ENCODE measurements at regions not wholly inside any gene's neighbourhood (a gene's known extent, or its start where the extent isn't known, plus 50 kb on each side); places are given as distances from the start of the nearest gene placed in this dataset.

DNA sequence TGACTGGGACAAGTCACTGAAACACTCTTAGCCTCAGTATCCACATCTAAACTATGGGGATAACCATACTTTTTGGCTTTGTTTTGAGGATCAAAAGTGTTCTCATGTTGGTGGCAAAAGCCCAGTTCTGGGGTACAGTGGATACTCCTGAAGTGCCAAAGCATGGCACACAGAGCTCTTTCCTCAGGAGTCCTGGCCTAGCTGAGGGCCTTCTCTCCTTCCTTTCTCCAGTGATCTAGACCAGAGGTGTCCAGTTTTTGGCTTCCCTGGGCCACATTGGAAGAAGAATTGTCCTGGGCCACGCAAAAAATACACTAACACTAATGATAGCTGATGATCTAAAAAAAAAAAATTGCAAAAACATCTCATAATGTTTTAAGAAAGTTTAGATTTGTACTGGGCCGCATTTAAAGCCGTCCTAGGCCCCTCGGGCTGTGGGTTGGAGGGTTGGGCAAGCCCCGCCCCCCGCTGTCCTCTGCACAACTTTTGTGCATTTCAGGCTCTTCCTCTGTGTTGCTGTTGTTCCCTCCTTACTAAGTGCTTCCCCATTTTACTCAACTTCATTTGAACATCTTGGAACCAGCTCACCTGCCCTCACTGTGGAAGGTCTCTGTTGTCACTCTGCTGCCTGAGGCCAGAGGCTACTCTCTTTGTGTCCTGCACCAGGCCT is 337.0 kb downstream of the CYRIA start:
- no peak for DNase-seq

DNA sequence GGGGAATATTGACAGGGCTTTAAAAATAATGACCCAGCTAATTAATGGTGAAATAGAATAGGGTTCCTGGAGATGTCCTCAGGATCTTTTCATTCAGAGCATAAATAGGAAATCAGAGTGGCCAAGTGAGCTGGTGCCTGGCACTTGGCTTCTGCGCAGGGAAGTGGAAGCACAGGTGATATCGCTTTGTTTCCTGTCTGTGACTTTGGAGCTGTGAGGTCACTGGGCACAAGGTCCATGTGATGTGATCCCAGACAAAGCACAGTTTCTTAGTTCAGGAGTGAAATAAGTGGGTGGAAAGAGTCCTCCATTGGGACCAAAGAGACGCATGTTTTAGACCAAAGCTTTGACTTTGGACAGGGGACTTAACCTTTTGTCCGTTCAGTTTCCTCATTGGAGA is 338.3 kb downstream of the CYRIA start:
- DNase-seq = no peak

DNA sequence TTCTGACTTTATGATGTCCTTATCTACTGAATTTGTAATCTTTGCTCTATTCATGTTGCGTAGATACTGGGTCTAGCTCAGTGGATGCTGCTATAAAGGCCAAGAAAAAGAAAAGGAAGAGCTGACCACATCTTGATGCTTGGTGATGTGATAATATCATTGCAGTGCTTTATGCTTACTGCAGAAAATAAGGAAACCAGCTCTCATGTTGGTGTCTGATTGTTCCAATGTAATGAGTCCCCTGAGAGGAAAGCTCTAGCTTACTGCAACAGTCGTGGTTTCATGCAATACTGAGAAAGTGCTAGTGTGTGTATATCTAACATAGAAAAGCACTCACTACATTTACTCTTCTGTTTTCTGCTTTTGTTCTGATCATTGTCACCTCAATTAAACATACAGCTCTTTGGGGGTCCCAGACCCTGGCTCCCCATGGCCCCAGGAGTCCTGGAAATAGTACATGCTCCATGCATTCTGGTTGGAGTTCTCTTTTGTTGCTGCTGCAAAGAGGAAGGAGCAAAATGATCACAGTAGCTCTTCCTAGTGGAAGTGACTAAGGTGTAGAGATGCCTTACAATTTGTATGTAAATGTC is 338.8 kb downstream of the CYRIA start:
- DNase-seq = no peak

DNA sequence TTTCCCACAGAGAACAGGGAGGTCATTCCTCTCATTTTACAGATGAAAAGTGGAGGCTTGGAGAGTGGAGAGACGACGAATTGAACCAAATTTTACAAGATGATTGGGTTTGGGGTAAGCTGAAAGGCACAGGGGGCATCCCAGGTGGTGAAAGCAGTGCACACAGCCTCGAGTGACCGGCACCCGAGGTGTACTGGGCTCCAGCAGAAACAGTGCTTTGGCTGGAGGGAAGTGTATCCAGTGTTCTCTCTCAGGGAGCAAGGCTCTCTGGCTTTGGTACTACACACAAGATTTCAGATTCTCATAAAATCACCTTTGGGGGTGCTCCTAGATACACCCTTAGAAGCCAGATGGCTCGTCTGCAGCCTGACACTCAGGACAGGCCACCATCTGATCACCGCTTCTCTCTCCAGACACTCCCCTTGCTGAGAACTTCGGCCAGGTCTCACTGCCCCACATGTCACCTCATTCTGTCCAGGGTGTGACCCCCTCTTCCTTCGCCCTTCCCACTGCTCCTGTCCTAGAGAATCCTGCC is 339.6 kb downstream of the CYRIA start:
- no peak for DNase-seq

GRCh38 chr2:16325016-16325975 is 340.3 kb downstream of the CYRIA start:
- no peak for DNase-seq

GRCh38 chr2:16324544-16324937 is 341.1 kb downstream of the CYRIA start:
- DNase-seq = no peak

- no peak for DNase-seq
These were observed 341.8 kb downstream of the CYRIA start for GRCh38 chr2:16323551-16324543.

DNA sequence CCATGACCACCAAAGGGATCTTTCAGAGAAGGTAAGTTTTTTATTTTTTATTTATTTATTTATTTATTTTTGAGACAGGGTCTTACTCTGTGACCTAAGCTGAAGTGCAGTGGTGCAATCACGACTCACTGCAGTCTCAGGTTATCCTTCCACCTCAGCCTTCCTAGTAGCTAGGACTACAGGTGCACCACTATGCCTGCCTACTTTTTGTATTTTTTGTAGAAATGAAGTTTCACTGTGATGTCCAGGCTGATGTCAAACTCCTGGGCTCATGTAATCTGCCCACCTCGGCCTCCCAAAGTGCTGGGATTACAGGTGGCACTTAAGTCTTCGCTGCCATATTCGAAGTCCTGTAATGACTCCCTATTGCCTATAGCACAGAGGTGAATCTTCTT is 342.5 kb downstream of the CYRIA start:
- no peak for DNase-seq

DNA sequence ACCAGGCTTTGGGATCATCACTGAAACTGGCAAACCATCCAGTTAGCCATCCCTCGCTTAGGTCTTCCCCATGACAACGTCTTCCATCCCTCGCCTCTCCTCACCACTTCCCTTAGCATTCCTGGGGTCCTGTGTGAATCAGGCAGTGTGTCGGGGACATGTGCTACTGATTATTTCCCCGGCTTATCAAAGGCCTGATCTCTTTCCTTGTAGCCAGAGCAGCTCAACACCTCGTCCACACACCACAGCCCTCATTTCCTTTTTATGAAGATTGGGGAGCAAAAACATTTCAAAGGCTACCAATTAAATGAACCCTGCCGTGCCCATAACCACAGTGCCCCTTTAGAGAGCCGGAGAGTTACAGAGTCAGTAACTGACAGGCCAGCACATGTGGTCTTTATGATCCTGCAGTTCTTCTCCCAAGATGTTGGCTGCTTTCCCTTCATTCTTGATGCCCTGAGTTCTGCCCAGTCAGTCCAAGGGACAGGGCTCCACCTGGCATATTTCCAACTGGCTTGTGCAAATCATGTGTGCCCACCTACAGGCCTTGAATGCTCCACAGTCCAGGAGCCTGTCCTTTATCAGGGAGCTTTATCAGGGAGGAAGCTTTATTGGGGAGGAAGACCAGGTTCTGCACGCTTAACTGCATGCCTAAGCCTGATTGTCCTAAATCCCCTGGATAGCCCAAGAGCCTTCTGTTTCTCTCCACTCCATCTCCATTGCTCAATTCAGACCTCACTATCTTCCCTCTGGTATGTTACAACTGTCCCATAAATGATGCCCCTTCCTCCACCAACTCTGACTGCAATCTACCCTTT is 343.1 kb downstream of the CYRIA start:
- DNase-seq = no peak

DNA sequence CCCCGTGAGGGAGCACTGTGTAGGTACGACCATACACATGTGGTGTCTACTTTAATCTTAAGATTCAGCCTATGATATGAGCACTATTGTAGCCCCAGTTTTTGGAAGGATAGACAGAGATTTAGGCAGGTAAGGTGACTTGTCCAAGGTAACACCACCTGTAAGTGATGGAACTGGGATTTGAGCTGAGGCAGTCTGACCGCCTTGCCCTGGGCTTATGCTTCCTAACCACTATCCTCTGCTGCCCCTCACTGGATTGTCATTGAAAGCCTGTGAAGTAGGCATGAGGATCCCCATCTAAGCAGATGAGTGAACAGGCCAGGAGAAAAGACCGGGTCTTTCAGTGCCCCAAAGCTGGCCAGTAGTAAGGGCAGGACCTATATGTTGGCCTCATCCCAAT is 343.8 kb downstream of the CYRIA start:
- no peak for DNase-seq

DNA sequence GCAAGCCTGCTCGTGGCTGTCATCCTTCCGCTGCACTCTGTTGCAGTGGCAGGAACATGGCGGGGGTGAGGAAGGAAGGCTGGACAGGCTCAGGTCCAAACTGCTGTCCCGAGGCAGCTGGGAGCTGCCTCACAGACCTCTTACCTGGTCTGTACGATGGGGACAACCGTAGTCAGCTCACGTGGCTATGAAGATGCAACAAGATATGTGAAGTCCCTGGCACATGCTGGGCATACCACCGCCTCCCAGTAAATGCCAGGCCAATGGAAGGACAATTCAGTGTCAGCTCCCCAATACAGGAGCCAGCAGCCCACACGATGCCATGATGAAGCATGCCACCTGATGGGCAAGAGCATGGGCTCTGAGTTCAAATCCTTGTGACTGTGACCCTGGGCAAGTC is 344.4 kb downstream of the CYRIA start:
- DNase-seq = no peak

DNA sequence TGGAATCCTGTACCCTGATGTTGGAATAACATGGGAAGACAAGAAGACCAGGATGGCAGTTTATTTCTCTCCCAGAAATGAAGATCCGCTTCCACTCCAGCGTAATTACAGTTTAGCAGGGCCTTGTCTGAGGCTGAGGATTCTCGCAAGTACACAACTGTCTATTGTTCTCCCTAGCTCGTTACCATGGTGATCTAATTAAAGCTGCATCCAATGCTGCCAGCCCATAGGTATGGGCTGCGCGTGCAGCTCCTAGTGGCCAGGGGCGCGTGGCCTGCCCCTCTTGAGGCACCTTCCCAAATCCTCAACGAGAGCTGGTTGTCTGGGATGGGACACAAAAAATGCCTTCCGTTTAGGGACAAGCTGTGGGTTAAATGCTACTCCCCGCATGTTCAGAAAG is 344.9 kb downstream of the CYRIA start:
- DNase-seq = no peak

- DNase-seq = no peak
These were observed 346.0 kb downstream of the CYRIA start for GRCh38 chr2:16319551-16320121.

DNA sequence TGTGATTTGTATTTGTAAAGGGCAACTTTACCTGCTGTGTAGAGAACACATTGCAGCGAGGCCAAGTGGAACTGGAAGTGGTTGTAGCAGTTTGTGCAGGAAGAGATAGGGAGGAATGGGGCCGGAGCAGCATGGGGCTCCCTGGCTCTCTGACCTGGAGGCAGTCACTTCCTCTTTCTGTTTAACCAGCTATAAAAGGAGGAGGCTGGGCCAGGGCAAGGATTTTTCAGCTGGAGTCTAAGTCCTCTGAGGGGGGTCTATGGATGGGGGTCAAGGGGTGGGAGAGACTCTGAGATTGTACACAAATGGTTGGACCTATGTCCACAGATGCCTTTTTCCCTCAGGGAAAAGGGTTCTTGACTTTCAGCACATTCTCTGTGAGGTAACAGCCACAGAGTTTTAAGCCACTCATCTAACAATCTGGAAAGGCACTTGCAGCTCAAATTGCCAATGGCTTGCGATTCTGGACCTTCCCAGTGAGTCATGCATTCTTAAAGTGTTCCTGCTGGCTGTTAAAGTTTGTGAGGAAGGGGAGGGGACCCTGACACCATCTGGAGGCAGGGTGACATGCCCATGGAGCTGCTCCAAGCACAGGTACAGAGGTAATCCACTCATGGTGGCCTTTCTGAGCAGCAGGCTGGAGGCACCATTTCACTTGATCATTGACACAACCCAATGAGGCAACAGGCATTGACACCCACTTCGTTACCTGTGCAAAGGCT is 347.0 kb downstream of the CYRIA start:
- no peak for DNase-seq

GRCh38 chr2:16318051-16318450 is 347.6 kb downstream of the CYRIA start:
- no peak for DNase-seq

GRCh38 chr2:16317211-16317830 is 348.3 kb downstream of the CYRIA start:
- no peak for DNase-seq

DNA sequence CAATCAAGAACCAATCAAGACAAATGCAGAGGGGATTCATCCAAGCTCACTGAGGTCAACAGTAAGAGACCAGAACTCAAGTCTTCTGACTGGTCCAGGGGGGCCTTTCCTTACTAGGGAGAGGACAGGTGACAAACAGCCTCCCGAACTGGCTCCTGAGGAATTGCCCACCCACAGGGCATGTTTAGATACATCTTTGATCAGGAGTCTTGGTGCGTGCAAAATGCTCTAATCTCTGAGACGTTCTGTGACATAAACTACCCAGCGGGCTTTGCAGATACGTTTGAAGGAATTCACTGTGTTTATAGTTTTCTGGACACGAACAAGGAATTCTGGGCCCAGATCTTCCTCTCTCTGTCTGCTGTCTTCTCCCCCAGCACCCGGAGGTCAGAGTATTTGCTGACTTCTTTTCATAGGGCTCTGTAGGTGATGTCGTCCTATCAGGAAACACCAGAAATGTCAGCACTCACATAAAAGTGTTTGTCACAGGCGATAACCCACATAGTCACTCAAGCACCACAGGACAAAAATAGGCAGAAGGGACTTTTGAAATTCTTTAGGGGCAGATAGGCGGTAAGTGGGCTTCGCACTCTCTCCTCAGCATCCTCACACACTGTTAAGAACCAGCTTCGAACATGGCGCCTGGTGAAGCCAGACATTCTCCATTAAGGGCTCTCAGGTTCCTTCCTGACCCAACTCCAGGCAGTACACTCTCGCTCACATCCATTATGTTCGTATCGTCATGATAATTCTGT is 349.0 kb downstream of the CYRIA start:
- no peak for DNase-seq

- DNase-seq = no peak
These were observed 349.7 kb downstream of the CYRIA start for GRCh38 chr2:16315908-16316307.

GRCh38 chr2:16315458-16315835 is 350.2 kb downstream of the CYRIA start:
- no peak for DNase-seq

Data from CD4-positive, alpha-beta T cell treated with Interleukin-12 subunit alpha and Interleukin-12 subunit beta, for 1 hour (primary cell).